ENCODE measurements at regions not wholly inside any gene's neighbourhood (a gene's known extent, or its start where the extent isn't known, plus 50 kb on each side); places are given as distances from the start of the nearest gene placed in this dataset.
A peak's percentile ranks its signal among the peaks of the same experiment; 100 is the strongest.

GRCh38 chr5:54656261-54656728 lies 138.7 kb downstream of the SNX18 start:
- DNase-seq (ENCODE audit: low read depth in 3 of 3, low spot score in 1 of 3), result no peak

DNA sequence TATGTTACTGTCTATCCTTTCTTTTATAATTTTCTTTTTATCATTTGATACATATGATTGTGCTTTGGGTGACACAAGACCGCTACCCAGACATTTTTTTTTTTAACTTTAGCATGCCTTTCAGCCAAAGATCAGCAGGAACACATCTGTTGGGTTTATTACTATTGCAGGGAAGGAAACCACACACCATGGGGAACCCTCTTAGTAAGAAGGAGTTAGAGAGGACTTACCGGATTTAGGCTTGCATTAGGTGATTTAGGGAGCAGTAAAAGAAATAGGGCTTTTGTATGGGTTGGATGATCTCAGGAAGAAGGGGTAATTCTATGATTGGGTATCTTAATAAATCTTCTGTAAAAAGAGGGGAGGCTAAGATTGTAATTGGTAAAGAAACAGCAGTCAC lies 138.2 kb downstream of the SNX18 start:
- DNase-seq (ENCODE audit: low read depth in 3 of 3, low spot score in 1 of 3), result no peak

- no peak for DNase-seq (ENCODE audit: low read depth in 3 of 3, low spot score in 1 of 3)
Measured at GRCh38 chr5:54655266-54655665, 137.7 kb downstream of the SNX18 start.

- DNase-seq (ENCODE audit: low read depth in 3 of 3, low spot score in 1 of 3), result no peak
Measured at GRCh38 chr5:54653956-54654614, 136.5 kb downstream of the SNX18 start.

GRCh38 chr5:54651482-54652076 lies 134.0 kb downstream of the SNX18 start:
- DNase-seq (ENCODE audit: low read depth in 3 of 3, low spot score in 1 of 3), result no peak

- DNase-seq (ENCODE audit: low read depth in 3 of 3, low spot score in 1 of 3), result no peak
Measured at GRCh38 chr5:54649041-54649504, 131.5 kb downstream of the SNX18 start.

- DNase-seq (ENCODE audit: low read depth in 3 of 3, low spot score in 1 of 3), result peak in 2 of 3 donors; percentile 14 to 24
Measured at GRCh38 chr5:54646356-54647101, 129.0 kb downstream of the SNX18 start.

- DNase-seq (ENCODE audit: low read depth in 3 of 3, low spot score in 1 of 3), result no peak
Measured at GRCh38 chr5:54645882-54646355, 128.4 kb downstream of the SNX18 start.

- DNase-seq (ENCODE audit: low read depth in 3 of 3, low spot score in 1 of 3), result no peak
Measured at GRCh38 chr5:54644226-54644625, 126.7 kb downstream of the SNX18 start.

DNA sequence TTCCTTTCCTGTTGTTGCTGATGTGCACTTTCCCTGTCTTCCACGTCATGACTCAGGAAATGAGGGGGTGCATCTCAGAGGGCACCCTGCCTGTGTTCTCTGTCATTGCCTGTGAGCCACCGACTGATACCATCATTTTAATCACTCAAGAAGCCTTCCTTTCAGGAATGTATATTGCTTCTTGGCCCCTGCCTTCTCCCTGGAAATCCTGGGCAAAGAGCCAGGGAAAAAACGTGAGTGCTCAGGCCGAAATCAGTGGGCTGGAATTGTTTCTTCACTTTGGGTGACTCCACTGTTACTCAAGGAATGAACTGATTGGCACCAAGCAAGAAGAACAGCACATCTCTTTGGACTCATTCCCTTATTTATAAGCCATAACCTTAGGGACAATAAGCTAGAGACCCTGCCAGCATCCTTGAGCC lies 126.1 kb downstream of the SNX18 start:
- no peak for DNase-seq (ENCODE audit: low read depth in 3 of 3, low spot score in 1 of 3)

GRCh38 chr5:54639621-54640020 lies 122.1 kb downstream of the SNX18 start:
- DNase-seq (ENCODE audit: low read depth in 3 of 3, low spot score in 1 of 3), result no peak

- no peak for DNase-seq (ENCODE audit: low read depth in 3 of 3, low spot score in 1 of 3)
Measured at GRCh38 chr5:54638106-54638505, 120.5 kb downstream of the SNX18 start.

- no peak for DNase-seq (ENCODE audit: low read depth in 3 of 3, low spot score in 1 of 3)
Measured at GRCh38 chr5:54637654-54638053, 120.1 kb downstream of the SNX18 start.

GRCh38 chr5:54634089-54634488 lies 116.5 kb downstream of the SNX18 start:
- no peak for DNase-seq (ENCODE audit: low read depth in 3 of 3, low spot score in 1 of 3)

DNA sequence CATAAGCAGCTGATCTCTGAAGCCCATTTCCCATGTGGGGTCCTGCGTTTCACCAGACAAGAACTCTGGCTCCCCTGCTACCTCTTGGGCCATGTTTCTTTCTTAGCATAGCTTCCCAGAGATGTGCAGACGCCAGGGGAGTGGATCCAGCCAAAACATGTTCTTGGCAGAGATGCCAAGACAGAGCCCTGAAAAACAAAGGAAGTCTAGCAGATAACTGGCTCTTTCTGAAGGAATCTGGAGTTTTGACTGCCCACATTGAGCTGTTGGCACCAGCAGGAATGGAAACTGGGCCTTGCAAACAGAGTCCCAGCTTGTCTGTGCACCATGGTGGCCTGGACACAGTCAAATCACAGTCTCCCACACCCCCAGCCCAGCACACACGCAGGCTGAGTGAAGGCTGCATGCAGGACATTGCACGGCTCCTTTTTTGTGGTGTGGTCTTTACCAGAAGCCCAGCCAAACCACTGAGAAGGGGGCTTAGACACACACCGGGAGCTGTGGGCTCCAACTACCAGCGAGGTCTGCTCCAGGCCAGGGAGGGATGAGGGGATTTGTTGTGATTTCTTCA lies 114.7 kb downstream of the SNX18 start:
- no peak for DNase-seq (ENCODE audit: low read depth in 3 of 3, low spot score in 1 of 3)

DNA sequence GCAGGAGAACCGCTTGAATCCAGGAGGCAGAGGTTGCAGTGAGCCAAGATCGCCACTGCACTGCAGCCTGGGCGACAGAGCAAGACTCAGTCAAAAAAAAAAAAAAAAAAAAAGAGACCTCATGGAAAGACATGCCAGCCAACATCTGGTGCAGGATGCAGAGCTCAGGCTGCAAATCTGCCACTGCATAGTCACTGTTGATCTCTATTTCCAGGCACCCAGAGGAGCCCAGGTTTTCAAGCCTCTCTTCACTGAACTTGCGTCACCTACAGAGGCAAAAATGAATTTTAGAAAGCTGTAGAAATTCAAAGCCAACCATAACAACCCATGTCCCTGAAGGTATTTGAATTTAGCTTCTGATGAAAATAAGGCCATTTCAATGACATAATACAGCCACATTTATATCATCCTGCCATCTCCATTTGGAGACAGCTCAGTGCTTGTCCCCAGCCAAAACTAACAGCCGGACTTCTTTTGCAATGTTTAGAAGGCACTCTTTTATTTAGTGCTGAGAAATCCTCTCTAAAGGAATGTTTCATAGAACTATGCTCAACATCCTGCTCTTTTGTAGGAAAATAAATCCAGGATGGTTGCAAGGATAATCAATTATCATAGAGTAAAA lies 113.3 kb downstream of the SNX18 start:
- no peak for DNase-seq (ENCODE audit: low read depth in 3 of 3, low spot score in 1 of 3)

DNA sequence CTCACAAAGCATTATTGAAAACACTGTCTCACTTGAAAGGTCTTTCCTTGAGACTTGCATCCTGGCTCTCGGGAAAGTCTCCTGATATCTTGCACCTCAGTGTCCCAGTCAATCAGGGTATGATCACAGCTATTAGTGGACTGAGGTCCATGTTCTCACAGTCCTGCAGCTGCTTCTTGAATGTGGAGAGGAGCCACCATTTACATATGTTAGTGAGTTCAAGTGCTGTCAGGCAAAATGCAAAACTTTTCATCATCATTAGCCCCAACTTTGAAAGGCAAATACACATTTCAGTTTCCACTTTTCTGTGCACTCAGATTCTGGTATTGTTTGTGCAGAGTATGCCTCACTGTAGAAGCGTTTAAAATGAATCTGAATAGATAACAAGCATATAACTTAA lies 111.6 kb downstream of the SNX18 start:
- no peak for DNase-seq (ENCODE audit: low read depth in 3 of 3, low spot score in 1 of 3)

- DNase-seq (ENCODE audit: low read depth in 3 of 3, low spot score in 1 of 3), result no peak
Measured at GRCh38 chr5:54628050-54628449, 110.5 kb downstream of the SNX18 start.

- no peak for DNase-seq (ENCODE audit: low read depth in 3 of 3, low spot score in 1 of 3)
Measured at GRCh38 chr5:54626407-54626806, 108.8 kb downstream of the SNX18 start.

DNA sequence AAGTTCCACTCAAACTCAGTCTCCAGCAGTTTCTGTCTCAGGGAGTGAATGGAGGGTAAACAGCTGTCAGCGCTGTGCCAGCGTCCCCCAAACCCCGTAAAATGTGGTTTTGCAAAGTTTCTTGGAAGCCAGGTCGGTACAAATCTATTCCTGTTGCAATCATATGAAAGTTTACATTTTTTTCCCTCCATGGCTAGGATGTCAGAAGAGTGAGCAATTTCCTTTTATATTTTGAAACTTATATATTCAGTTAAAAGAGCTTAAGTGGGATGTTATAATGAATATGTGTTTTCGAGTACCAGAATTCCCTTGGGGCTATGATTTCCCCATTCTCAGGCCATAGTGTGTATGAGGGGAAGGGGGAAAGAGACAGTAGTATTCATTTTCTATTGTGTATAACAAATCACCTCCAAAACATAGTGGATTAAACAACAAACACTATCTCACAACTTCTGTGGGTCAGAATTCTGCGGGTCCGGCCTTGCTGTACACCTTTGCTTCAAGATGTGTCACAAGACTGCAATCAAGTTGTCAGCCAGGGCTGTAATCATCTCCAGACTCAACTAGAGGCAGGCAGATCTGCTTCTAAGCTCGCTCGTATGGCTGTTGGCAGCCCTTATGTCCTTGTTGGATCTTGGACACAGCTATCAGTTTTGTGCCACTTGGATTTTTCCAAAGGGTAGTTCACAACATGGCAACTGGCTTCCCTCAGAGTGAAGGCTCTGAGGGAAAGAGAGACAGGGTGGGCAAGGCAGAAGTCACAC lies 107.4 kb downstream of the SNX18 start:
- no peak for DNase-seq (ENCODE audit: low read depth in 3 of 3, low spot score in 1 of 3)

Measured in stimulated activated CD4-positive, alpha-beta T cell treated with anti-CD3 and anti-CD28 coated beads, TNF-alpha, amount 100 ng/mL, for 1 hour (primary cell).